ENCODE measurements at regions not wholly inside any gene's neighbourhood (a gene's known extent, or its start where the extent isn't known, plus 50 kb on each side); places are given as distances from the start of the nearest gene placed in this dataset.

GRCh38 chr3:13199899-13200451, 126.7 kb upstream of the IQSEC1 start (continued):
- TF ChIP-seq HBP1 (CRISPR knock-in tag; IDR thresholded peaks at IDR 0.05) (peak; percentile 91; the same call in 1 of the 2 replicates), MLLT1 (IDR thresholded peaks at IDR 0.05) (peak in 1 of 2 experiments; percentile 14; a peak in 1 of 4 replicates), HNRNPK (IDR thresholded peaks at IDR 0.05; ENCODE audit: low read depth, low read length, poor library complexity, severe bottlenecking) (no peak), TRIM24 (IDR thresholded peaks at IDR 0.05) (peak in 1 of 2 experiments; percentile 47; a peak in 1 of 4 replicates), EHMT2 (IDR thresholded peaks at IDR 0.05) (0 out of 2 replicates have a peak, but pooled peaks have one; percentile 42), E2F1 (CRISPR knock-in tag; IDR thresholded peaks at IDR 0.05) (no peak), NKRF (IDR thresholded peaks at IDR 0.05; ENCODE audit: borderline replicate concordance) (0 out of 2 replicates have a peak, but pooled peaks have one; percentile 22)

All from K562 (cell line).